HG03280 (cell line): ENCODE measurements at regions not wholly inside any gene's neighbourhood (a gene's known extent, or its start where the extent isn't known, plus 50 kb on each side); places are given as distances from the start of the nearest gene placed in this dataset.
"Not testable (repeated sequence)": the region's sequence is repeated elsewhere in the genome, so short reads cannot be mapped to it uniquely, and the experiment has no call there.

Experiments
- ATAC-seq: cut with Tn5 transposase; IDR thresholded peaks from one replicate; pipeline ENCODE4 v1.9.1; 2021; ENCODE audit warnings: mild to moderate bottlenecking, moderate library complexity; ENCODE audit not compliant: unreplicated experiment

DNA sequence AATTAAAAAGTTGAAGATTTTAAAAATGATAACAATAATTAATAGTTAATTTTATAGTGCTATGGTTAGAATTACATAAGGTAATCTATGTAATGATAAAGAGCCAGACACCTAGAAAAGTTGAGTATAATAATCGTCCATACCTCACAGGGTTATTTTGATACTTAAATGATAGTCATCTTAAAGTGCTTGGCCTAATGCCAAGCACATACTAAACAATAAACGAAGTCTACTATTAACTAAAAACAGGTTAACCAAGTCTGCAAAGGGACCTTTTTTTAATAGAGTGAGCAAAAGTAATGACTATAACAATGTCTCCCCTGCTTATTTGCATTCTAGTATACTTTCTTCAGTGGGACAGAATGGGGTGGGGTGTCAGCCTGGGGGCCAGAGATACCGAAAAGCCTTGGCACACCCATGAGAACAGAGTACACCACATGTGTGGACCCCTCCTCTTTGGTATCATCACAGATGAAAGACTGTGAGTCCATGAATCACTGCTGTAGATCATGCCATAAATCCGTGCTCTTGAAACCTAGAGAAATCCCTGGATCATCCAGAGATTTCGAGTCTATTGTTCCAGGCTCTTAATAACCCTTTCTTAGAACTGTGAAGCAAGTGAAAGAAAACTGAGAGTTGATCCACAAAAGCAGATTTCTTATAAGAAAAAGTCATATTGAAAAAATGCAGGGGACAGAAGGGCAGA, 249.5 kb downstream of the PRELID2 start:
- no peak for ATAC-seq

DNA sequence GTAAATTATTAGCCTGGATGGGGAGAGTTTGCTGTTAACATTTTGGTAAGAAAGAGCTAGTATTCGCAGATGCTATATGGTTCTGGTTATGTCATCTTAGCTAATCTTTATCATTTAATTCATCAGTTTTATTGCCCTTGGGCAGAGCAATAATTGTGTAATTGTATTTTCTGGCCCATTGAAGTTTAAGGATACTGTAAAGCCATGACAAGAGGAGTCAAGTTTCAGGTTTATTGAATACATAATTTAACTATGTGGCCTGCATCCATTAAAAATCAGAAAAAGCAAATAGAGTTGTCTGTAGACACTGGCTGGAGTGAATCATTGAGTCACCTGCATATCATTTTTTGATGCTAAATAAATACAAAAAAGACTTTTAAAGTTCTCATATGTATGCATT, 255.8 kb downstream of the PRELID2 start:
- ATAC-seq = no peak

DNA sequence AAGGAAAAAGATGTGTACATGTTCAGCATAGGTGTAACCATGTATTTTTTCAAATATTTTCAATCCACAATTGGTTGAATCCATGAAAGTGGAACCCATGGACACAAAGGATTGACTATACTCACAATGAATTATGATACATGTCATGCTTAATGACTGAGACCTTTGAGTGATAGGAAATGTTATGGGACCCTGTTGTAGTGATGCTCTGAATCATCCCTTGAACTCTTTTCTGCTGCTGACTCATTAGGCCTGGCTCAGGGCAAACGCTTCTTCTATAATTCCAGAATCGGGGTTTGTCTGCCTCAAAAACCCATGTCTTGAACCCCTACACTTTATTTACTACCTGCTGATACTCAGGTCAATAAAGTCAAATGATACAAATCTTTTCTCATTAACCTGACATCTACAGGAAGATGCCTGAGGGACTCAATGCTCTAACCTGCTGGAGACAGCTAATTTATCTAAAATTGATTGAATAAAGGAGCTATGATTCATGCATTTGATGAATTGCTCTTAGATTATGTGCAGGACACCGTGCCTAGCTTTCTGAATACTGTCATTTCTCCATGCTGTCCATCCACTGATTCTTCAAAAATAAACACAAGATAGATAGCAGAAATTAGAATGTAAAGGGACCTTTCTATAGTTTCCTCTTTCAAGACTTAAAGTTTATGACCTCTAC, 260.1 kb downstream of the PRELID2 start:
- no peak for ATAC-seq

DNA sequence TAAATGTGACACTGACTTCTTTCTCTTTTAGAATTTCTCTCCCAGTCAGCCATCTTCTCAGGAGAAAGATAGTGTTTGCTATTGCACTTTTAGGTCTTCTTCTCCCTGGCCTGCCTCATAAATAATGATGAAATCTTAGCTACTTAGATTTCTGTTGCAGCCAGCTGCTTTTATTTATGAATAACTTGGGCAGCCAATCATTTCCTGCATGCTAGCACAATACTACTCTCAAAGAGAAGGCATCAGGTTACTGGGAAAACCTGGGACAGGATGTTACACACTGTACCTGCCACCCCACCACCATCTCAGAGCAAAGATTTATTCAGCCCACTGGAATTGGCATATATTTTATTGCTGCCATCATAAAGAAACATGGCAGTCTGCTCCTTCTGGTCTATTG, 266.6 kb downstream of the PRELID2 start:
- no peak for ATAC-seq

DNA sequence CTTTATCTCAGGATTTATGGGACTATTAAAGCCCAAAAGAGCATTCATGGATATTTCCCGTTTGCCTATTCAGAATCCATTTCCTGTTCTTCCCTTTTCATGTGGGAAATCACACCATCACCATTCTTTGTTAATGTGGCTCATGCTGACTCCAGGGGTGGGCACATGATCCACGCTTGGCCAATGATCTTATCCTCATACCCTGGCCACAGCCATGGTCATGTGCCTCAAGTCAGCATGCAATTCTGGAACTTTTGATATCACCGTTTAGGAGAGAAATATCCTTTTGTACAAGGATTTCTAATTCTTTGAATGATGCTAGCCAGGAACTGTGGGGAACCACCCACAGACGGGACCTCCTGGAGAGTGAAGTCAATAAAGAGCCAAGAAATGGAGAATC, 272.2 kb downstream of the PRELID2 start:
- no peak for ATAC-seq

DNA sequence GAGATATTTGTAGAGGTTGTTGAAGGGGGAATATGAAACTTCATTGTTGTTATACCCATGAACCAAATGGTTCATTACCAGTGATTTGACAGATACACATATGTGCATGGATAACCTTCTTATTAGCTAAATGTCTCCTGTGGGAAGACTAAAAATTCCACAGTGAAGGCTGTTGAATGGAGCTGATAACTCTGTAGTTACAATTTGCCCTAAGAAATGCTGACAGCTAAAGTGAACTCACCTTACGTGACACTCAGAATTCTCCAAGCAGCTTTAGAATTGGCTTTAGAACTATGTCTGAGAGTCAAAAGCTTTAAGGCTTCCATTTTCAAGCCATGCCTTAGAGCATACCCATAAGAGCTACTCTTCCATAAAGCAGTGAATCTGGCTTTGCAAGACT, 276.9 kb downstream of the PRELID2 start:
- ATAC-seq = no peak

DNA sequence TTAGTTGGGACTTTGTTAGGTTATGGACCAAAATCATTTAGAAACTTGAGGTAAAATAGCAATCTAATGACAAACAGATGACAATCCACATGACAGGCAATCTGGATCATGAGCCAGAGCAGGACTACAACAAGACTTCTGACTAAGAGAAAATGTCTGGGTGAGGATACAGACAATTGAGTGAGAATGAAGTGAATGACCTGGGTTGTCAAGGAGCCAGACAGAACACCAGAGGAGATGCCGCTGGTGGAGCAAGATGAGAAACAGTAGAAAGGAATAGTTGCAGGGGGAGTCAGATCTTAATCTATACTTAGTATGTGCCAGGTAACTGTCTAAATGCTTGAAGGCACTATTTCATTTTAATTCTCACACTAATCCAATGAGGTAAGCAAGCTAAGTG, 277.8 kb downstream of the PRELID2 start:
- no peak for ATAC-seq

DNA sequence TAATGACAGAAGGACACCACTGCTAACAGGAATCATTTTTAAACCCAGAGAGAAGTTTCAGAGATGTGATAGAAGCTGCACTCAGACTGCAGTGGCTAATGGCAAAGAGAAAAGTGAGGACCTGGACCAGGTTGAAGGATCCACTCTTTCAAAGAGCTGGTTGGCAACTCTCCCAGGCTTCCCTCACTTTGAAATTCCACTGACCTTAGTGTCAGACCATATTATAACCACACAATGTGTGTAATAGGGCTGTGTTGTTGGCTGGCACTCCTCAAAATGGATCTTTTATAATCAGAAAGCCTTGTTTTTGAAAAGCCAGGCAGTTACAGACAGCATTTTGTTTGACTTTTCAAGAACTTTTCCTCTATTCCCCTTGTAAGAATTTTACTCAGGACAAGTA, 280.7 kb downstream of the PRELID2 start:
- ATAC-seq = no peak

DNA sequence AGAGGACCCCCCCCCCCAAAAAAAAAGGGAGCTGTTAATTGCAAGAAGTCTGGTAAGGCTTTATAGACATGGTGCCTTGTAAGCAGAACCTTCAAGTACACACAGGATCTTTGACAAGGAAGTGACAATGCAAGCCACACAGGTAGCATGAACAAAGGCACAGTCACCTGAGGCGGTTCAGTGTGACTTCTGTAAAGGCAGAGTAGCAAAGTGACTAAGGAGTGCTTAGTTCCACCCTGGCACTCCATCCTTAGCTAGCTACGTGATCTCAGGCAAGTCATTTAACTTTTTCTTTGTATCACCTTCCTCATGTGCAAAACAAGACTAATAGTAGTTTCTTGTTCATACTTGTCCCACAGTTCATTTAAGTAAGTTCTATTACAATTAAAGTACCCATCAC, 282.0 kb downstream of the PRELID2 start:
- no peak for ATAC-seq

DNA sequence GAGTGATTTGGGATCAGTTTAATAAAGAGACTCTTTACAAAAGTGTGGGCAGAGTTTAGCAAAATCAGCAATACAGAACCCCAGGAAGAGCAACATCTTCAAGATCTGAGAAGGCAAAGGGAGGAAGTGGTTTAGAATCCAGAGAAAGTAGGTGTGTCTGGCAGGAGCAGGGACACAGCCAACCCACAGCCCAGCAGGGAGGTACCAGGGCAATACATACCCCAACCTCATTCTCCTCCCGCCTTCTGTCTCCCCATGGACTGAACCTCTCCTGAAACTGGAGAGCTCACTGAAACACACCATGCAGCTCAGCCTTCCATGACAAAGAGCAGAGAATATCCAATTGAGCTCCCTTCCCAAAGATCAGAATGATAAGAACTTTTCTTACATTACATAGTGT, 283.4 kb downstream of the PRELID2 start:
- no peak for ATAC-seq

DNA sequence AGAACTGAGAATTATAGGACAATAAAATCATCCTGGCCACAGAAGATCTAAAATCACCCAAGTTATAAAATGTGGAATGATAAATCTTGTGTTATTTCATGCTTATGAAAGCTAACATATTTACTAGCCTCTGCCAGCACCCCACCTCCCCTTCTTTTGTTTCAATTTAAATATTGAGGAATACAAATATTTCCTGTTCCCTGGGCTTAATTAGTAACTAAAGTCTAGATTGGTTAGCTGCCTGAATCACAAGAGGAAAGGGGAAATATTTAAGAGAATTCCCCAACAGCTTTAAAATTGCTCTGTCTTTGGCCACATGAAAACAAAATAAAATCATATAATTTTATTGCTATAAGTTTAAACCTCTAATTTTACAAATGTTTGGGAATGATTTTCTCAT, 287.0 kb downstream of the PRELID2 start:
- no peak for ATAC-seq

DNA sequence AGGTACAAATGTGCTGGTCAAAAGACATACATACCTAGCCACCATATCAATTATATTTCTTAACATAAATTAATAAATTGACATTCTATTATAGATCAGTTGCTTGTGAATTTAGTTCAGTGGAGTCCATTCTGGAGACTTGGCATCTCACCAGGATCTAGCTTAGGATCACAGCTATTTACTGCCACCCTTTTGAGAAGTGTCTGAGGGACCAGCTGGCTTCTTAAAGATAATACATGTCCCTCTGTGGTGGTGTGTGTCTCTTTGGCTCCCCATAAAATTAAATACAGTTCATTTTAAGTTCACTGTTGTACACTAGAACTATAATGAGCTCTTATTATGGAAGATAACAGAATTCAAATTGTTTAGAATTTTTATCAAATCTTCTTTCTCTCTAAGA, 290.7 kb downstream of the PRELID2 start:
- no peak for ATAC-seq

DNA sequence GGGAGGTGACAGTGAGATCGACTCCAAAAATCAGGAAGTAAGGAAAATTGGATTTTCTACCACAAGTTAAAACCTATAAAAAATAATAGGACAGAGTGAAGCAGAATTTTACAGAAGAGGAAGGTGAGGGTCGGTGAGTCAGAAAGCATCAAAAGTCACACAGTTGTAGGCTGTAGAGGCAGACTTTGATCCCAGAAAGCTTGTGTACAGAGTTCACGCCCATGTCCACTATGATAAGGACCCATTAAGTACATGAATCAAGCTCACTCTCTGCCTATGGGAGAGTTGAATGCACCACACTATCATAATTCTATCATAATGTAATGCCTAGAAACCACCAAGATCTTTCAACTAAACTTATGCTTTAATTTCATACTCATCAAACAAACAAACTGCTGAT, 291.2 kb downstream of the PRELID2 start:
- no peak for ATAC-seq

DNA sequence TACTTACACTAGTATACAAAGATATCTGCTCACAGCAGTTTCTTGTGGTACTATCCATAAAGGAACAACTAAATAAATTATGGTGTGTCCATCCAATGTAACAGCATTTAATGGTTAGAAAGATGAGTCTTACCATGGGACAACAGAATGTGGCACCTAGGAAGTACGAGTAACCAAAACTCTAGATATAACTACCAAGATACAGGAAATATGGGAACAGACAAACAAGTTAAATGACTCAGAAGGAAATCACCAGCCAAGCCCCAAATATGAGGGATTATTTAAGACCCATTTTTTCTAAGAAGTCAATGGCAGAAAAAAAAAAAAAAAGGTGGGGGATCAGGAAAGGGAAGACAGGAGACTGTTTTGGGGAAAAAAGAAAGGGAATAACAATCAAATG, 294.8 kb downstream of the PRELID2 start:
- ATAC-seq = no peak

DNA sequence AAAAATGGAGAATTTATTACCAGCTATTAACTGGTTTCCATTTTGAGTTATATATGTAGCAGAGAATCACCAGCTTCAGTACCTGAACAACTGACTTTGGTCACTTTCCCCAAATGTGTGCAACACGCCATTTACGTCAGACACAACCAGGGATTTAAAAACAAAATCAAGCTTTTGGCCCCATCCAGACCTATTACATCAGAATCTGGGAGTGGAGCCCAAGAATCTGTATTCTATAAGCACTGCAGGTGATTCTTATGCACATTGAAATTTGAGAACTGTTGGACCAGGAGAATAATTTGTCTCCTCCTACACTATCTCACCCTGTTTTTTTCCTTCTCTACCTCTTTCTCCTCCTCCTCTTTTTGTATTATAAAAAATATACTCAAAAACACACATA, 295.9 kb downstream of the PRELID2 start:
- no peak for ATAC-seq

DNA sequence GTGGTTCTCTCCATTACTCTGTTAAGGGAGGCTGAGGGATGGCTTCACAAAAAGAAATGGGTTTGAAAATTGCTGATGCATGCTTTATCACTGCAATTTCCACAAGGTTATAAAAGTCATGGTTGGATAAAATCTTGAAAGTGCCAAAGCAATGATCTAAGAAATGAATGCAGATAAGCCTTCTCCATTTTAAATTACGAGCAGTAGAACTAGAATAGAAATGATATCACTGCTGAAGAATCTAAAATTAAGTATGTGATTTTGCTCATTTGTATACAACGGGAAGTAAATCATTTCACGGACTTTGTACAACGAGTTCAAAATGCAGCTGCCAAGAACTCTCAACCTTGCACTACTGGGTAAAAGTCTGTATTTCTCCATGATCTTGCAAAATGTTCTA, 299.0 kb downstream of the PRELID2 start:
- no peak for ATAC-seq

DNA sequence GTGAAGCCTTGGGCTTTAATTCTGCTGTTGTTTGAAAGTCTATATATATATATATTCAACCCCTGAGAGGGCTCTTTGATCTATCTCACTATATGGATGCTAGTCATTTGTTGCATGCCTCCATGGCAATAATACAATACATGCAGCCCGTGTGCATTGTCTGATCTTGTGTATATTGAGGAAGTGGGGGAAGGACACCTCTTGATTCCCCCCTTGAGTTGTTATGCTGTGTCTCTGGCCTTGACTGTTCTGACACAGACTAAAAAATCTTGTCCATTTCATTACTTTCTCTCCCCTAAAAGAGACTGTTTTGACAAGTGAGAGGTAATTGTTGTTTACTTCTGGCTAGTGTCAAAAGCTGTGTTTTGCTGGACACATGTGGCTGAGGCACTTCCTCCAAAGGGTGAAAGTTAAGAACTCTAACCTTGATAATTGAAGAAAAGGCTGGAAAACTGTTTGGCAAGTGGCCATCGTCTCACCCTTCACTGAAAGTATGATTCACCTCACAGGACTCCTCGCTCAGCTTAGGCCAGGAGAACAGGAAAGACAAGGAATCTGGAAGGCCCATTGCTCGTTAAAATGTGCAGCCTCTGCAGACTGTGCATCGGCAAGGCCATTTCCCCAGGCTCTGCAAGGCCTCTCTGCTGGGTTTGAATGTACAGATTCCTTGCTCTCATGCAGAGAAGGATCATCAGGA, 304.0 kb downstream of the PRELID2 start:
- no peak for ATAC-seq

DNA sequence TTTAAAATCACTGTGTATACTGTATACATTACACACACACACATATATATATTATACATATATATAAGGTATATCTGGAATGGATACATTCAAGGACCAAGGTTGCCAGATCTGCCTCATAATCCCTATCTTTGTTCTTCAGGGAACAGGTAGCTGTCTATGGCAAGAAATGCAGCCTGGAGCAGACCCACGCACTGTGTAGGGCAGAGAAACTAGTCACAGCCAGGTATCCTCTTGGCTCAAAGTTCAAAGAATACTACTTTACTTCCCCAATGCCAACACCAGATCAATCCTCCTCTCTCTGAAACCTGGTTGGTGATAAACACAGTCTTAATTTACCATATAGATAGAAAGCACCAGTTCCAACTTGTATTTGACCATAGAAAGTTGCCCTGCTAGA, 313.6 kb downstream of the PRELID2 start:
- no peak for ATAC-seq

DNA sequence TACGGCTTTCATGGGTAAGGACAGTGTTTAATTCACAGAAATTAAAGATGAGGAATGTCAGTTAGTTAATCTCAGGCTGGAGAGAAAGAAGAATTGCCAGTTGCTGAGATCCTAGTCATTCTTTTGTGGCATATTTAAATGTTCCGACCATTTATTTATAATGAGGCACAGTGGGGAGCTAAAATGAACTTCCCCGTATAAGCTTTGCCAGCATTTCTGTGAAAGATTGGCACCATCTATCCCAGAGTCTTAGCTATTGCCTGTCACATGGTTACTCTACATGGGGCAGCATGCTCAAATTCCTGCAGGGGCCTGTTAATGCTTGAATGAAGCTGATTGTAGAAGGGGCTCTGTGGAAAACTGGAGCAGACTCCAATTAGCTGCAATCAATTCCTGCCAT, 314.1 kb downstream of the PRELID2 start:
- ATAC-seq = no peak

DNA sequence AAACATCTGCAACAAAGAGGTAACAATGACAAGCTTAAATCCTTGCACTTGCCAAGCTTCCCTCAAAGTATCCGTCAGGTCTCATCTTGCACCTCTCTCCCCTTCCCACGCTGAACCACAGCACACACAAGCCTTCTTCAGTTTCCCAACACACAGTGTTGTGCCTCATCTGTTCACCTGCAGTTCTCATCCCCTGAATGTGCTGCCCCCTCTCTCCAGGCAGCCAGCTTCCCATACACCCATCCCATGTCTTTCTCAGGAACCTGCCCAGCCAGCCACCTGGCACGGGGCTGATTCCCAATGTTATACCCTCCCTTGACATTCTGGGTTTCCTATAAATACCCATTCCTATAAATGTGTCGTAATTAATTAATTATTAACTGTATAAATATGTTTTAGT, 314.8 kb downstream of the PRELID2 start:
- no peak for ATAC-seq

DNA sequence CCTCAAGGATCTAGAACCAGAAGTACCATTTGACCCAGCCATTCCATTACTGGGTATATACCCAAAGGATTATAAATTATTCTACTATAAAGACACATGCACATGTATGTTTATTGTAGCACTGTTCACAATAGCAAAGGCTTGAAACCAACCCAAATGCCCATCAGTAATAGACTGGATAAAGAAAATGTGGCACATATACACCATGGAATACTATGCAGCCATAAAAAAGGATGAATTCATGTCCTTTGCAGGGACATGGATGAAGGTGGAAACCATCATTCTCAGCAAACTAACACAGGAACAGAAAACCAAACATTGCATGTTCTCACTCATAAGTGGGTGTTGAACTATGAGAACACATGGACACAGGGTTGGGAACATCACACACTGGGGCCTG, 317.6 kb downstream of the PRELID2 start:
- not testable (repeated sequence) for ATAC-seq

DNA sequence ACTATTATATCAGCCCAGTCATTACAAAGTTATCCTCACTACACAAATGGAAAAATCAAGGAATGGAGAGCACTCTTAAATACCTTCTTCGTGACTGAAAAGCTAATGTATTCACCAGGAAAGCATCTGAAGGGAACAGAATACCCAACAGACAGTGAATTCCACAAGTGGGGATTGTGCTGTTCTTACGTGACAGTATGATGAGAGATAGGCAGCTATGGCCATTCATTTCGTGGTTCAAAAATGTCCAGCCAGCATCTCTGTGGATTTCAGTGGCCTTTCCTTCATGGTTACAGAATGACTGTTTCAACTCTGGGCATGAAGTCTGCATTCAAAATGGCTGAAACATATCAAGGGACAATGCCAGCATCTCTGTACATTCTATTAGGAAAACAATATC, 323.8 kb downstream of the PRELID2 start:
- no peak for ATAC-seq
